ENCODE measurements at regions not wholly inside any gene's neighbourhood (a gene's known extent, or its start where the extent isn't known, plus 50 kb on each side); places are given as distances from the start of the nearest gene placed in this dataset.

GRCh38 chr18:27862041-27862682 is 314.8 kb downstream of the CDH2 start:
- TF ChIP-seq CTCF (conservative IDR thresholded peaks at IDR 0.05) (no peak), EZH2 (IDR thresholded peaks at IDR 0.05; ENCODE audit: low read depth) (no peak)

All from PC-9 (cell line).